Kidney (tissue), 13 donors: ENCODE measurements at regions not wholly inside any gene's neighbourhood (a gene's known extent, or its start where the extent isn't known, plus 50 kb on each side); places are given as distances from the start of the nearest gene placed in this dataset.

ENCODE experiments used
- DNase-seq, 5 donors: peaks; one replicate each; pipeline ENCODE4 v3.0.0-alpha.2; 2013 to 2020
- FAIRE-seq: peaks from 2 replicates; lab custom pipeline; 2012; peaks lifted over from hg19 to GRCh38; lab: Jason Lieb, UNC
- H3K27ac ChIP-seq, 2 donors: one replicate each; pipeline ENCODE4 v1.7.0; 2013; ENCODE audit warnings: low read depth in 2 of 2, low read length in 2 of 2, inconsistent platforms in 1 of 2
- H3K27me3 ChIP-seq: one replicate; pipeline ENCODE4 v1.7.1; 2013; ENCODE audit warnings: low read length, inconsistent platforms; ENCODE audit not compliant: control insufficient read depth, insufficient read depth
- H3K36me3 ChIP-seq, 3 donors: one replicate each; pipeline versions ENCODE4 v1.7.0 to v1.7.1; 2013; ENCODE audit warnings: low read length in 3 of 3, control low read depth in 1 of 3, inconsistent platforms in 1 of 3; ENCODE audit not compliant: insufficient read depth in 3 of 3, control insufficient read depth in 2 of 3
- H3K4me1 ChIP-seq, 3 donors: one replicate each; pipeline versions ENCODE4 v1.7.0 to v1.7.1; 2013; ENCODE audit warnings: low read length in 3 of 3, inconsistent platforms in 1 of 3, low read depth in 1 of 3; ENCODE audit not compliant: control insufficient read depth in 2 of 3, insufficient read depth in 2 of 3
- H3K4me3 ChIP-seq, 3 donors: one replicate each; pipeline versions ENCODE4 v1.7.0 to v1.8.1; 2013; ENCODE audit warnings: low read length in 3 of 3, control low read depth in 1 of 3, inconsistent platforms in 1 of 3
- H3K9ac ChIP-seq, 3 donors: one replicate each; pipeline versions ENCODE4 v1.7.0 to v1.7.1; 2013; ENCODE audit warnings: low read length in 3 of 3, control low read depth in 1 of 3, inconsistent platforms in 1 of 3
- H3K9me3 ChIP-seq, 3 donors: one replicate each; pipeline versions ENCODE4 v1.7.0 to v1.7.1; 2013; ENCODE audit warnings: low read length in 3 of 3, control low read depth in 1 of 3, inconsistent platforms in 1 of 3; ENCODE audit not compliant: control insufficient read depth in 2 of 3, insufficient read depth in 1 of 3
- intact Hi-C: fragments of 100-400 bp; cut with DNase I; formaldehyde crosslinking; loops from one replicate; pipeline ENCODE4 v1.11.1; 2022
- TF ChIP-seq, protein P1 (sequence below): IDR thresholded peaks from 3 replicates; pipeline ENCODE4 v1.5.1; 2012; ENCODE audit warnings: mild to moderate bottlenecking, moderate library complexity, borderline replicate concordance; ENCODE audit not compliant: insufficient read depth; ENCODE audit errors: extremely low read depth
- donor health status: control.
- donor health status: control.
- donor health status: control.
- donor health status: control.
- donor health status: control.
- donor health status: DM: yes; HTN: yes; CAD: no.
- donor health status: Normal renal cell carcinoma (clear cell type).

DNA sequence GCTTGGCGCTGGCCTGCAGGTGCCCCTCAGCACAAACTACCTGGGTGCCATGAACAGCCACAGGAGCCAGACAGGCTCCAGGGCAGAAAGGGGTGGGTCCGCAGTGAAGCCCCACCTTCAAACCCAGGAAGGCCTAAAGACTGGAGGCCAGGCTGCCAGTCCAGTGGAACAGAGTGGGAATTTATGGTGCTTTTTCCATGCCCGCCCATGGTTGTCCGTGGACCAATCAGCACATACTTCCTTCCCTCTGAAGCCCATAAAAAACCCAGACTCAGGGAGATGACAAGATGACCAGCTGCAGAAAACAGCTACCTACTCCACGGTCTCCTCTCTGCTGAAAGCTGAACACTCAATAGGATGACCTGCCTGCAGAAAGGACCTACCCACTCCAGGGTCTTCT lies 275.4 kb upstream of the ADRA1B start:
- DNase-seq (no peak), FAIRE-seq (no peak)
- H3K27ac ChIP-seq: no peak overlapping the region
- TF ChIP-seq, protein P1, sequence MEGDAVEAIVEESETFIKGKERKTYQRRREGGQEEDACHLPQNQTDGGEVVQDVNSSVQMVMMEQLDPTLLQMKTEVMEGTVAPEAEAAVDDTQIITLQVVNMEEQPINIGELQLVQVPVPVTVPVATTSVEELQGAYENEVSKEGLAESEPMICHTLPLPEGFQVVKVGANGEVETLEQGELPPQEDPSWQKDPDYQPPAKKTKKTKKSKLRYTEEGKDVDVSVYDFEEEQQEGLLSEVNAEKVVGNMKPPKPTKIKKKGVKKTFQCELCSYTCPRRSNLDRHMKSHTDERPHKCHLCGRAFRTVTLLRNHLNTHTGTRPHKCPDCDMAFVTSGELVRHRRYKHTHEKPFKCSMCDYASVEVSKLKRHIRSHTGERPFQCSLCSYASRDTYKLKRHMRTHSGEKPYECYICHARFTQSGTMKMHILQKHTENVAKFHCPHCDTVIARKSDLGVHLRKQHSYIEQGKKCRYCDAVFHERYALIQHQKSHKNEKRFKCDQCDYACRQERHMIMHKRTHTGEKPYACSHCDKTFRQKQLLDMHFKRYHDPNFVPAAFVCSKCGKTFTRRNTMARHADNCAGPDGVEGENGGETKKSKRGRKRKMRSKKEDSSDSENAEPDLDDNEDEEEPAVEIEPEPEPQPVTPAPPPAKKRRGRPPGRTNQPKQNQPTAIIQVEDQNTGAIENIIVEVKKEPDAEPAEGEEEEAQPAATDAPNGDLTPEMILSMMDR: no peak
- no peaks in the 10 kb centered on the region for H3K4me1 ChIP-seq
- no peaks in the 10 kb centered on the region for H3K36me3 ChIP-seq
- intact Hi-C loops: no loop called here
- no peaks in the 10 kb centered on the region for H3K27me3 ChIP-seq
- no peaks in the 10 kb centered on the region for H3K9me3 ChIP-seq
- H3K4me3 ChIP-seq: no peak overlapping the region
- no peak overlapping the region for H3K9ac ChIP-seq

DNA sequence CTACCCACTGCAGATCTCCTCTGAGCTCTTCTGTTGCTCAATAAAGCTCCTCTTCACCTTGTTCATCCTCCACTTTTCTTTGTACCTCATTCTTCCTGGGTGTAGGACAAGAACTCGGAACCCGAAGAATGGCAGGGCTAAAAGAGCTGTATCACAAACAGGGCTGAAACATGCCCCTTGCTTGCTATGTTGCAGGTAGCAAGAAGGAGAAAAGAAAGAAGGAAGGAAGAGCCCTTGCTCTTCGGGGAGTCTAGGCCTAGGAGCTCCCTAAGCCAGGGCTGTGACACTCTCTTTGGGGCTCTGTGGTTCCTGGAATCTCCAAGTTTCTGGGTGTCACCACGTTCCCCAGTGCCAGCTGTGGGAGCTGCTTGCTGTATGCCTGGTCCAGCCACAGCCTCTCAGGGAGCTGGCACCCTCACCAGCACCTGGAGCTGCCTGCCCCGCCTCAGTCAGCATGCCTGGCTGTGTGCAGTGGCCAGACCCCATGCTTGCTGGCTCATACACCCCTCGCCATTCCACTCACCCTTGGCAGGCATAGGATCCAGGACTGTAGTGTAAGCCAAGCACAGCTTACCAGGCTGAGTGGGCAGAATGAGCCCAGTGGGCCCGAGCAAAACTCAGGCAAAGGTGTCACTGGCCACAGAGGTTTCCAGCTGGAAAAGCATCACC lies 274.8 kb upstream of the ADRA1B start:
- H3K36me3 ChIP-seq: no peaks in the 10 kb centered on the region
- TF ChIP-seq, protein P1: no peak
- H3K9ac ChIP-seq: no peak overlapping the region
- H3K27ac ChIP-seq: no peak overlapping the region
- H3K4me1 ChIP-seq: no peaks in the 10 kb centered on the region
- H3K4me3 ChIP-seq: no peak overlapping the region
- intact Hi-C loops: no loop called here
- no peaks in the 10 kb centered on the region for H3K9me3 ChIP-seq
- DNase-seq: no peak
- H3K27me3 ChIP-seq: no peaks in the 10 kb centered on the region
- no peak for FAIRE-seq

DNA sequence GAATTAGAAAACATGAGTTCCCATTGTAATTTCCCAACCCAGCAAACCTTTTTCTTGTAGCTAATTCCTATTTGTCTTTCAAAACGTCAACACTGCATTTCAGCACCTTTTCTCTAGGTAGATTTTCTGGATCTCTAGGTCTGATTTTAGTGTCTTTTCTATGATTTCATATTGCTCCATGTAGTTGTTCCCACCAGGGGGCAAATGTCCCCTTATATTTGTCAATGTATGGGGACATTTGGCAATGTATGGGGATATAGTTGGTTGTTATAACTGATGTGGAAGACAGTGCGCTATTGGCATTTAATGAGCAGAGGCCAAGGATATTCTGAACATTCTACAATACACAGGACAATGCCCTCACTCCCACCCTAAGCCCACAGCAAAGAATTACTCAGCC lies 273.9 kb upstream of the ADRA1B start:
- no peak for DNase-seq
- no peaks in the 10 kb centered on the region for H3K36me3 ChIP-seq
- H3K4me1 ChIP-seq: no peaks in the 10 kb centered on the region
- H3K4me3 ChIP-seq: no peak overlapping the region
- intact Hi-C loops: no loop called here
- no peaks in the 10 kb centered on the region for H3K9me3 ChIP-seq
- H3K27ac ChIP-seq: no peak overlapping the region
- no peak for FAIRE-seq
- no peak overlapping the region for H3K9ac ChIP-seq
- TF ChIP-seq, protein P1: no peak
- no peaks in the 10 kb centered on the region for H3K27me3 ChIP-seq

DNA sequence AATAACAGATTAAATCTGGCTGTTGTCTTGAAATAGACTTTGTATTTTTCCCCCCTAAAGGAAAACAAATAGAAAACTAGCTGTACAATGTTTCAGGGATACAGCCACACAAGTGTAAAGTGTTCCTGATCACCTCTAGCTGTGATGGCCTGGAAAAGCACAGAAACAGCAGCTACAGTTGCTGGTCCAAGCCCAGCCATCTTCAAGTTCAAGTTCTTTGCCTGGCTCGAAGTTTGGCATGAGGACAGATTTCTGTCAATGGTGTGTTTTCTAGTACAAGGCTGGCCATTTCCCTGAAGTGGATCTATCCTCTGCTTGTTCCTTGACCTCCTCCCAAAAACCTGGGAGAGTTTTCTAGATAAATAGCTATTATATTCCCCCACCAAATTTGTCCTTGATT lies 272.2 kb upstream of the ADRA1B start:
- H3K4me3 ChIP-seq: no peak overlapping the region
- H3K4me1 ChIP-seq: no peaks in the 10 kb centered on the region
- TF ChIP-seq, protein P1: no peak
- FAIRE-seq: no peak
- no peaks in the 10 kb centered on the region for H3K9me3 ChIP-seq
- intact Hi-C loops: no loop called here
- no peaks in the 10 kb centered on the region for H3K27me3 ChIP-seq
- DNase-seq: no peak
- H3K9ac ChIP-seq: no peak overlapping the region
- H3K36me3 ChIP-seq: no peaks in the 10 kb centered on the region
- H3K27ac ChIP-seq: no peak overlapping the region
